ENCODE measurements at regions not wholly inside any gene's neighbourhood (a gene's known extent, or its start where the extent isn't known, plus 50 kb on each side); places are given as distances from the start of the nearest gene placed in this dataset.
A peak's percentile ranks its signal among the peaks of the same experiment; 100 is the strongest.

DNA sequence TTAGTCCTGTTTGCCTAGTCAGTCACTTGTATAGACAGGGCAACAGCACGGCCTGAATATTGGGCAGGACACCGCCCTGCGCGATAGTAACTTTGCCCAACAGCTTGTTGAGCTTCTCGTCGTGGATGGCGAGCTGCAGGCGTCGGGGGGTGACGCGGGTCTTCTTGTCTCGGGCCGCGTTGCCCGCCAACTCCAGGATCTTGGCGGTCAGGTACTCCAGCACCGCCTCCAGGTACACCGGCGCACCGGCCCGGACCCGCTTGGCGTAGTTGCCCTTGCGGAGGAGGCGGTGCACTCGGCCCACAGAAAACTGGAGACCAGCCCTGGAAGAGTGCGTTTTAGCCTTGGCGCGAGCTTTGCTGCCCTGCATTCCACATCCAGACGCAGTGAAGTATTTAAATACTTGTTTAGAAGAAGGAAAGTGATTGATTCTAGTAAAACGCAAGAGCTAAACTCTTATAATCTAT lies 92.8 kb upstream of the BTN3A2 start:
- Histone ChIP-seq H4K20me1 (ENCODE audit: insufficient read depth) (no peaks in the 10 kb centered on the region), H3K9me2 (ENCODE audit: insufficient read depth) (no peaks in the 10 kb centered on the region), H3K36me3 (ENCODE audit: low read depth) (no peaks in the 10 kb centered on the region), H3K4me1 (replicated peaks; ENCODE audit: insufficient read depth) (peaks cover 24% of the 10 kb centered on the region), H3F3A (ENCODE audit: insufficient read depth, low read depth) (peaks cover 22% of the 10 kb centered on the region), H3K4me2 (peak overlapping the region; percentile 77), H3K27ac (peak overlapping the region; percentile 62), H3K4me3 (peak overlapping the region; percentile 73), H3K9me3 (ENCODE audit: insufficient read depth, low read depth) (no peaks in the 10 kb centered on the region), H3K79me2 (ENCODE audit: low read depth) (peaks cover 22% of the 10 kb centered on the region), H3K27me3 (ENCODE audit: insufficient read depth, low read depth) (no peaks in the 10 kb centered on the region), H2AFZ (peak overlapping the region; percentile 79)
- ChIA-PET POLR2A (ENCODE audit: unreplicated experiment) (interaction anchor here (0.5 to 4.4 kb wide), 14 partner anchors 14 to 1236 kb away, joined by 3 to 134 read pairs (median 6); a partner anchor contains a TSS), CTCF (interaction anchor here (0.9 kb wide), 1 partner anchor 324 kb away, joined by 4 read pairs; no protein-coding TSS in a partner anchor)
- TF ChIP-seq, protein P1, sequence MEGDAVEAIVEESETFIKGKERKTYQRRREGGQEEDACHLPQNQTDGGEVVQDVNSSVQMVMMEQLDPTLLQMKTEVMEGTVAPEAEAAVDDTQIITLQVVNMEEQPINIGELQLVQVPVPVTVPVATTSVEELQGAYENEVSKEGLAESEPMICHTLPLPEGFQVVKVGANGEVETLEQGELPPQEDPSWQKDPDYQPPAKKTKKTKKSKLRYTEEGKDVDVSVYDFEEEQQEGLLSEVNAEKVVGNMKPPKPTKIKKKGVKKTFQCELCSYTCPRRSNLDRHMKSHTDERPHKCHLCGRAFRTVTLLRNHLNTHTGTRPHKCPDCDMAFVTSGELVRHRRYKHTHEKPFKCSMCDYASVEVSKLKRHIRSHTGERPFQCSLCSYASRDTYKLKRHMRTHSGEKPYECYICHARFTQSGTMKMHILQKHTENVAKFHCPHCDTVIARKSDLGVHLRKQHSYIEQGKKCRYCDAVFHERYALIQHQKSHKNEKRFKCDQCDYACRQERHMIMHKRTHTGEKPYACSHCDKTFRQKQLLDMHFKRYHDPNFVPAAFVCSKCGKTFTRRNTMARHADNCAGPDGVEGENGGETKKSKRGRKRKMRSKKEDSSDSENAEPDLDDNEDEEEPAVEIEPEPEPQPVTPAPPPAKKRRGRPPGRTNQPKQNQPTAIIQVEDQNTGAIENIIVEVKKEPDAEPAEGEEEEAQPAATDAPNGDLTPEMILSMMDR (conservative IDR thresholded peaks at IDR 0.05), result no peak
- peak in 1 of 2 experiments; percentile 60 for DNase-seq
- intact Hi-C loops (cut with micrococcal nuclease; ENCODE audit: unreplicated experiment), result loop anchor here (1.0 to 5.0 kb wide), 2 partner anchors 56 to 170 kb away; a partner anchor contains a TSS
- no TSS peak for BruUV-seq (replicated peaks)

DNA sequence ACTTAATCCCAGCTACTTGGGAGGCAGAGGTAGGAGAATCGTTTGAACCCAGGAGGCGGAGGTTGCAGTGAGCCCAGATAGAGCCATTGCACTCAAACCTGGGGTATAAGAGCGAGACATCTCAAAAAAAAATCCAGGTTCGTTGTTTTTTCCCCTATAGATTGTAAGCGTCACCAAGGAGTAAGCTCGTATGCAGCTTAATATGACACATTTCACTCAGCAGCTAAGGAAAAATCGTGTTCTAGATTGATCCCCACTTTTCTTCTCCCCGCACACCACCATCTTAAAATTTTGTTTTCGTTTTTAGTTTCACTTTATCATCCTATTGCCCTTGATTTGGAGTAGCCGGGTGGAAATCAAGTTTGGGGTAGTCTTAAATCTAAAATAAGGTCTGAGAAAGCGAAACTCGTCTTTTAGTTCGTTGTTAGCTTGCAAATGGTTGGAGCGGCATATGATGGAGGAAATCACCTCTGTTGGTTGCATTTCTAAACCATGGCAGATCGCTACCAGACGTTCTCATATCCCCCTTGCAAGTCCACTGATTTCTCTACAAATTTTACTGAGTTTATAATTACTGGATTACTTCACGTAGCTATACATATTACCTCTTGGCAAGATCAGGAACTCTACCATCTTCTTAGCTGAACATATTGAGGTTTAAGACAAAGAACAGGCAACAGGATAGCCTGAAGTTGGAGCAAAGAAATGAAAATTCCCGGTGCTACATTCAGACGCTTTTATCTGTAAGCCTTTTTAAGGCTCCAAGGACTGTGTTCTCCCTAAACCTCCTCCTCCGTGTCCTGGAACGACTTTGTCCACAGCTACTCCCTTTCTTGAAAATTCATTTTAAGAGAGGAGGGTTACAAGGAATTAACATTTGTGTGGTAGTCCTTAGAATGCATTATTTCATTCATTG lies 91.1 kb upstream of the BTN3A2 start:
- Histone ChIP-seq H3K27ac (peak overlapping the region; percentile 88), H3K4me1 (replicated peaks; ENCODE audit: insufficient read depth) (peaks cover 21% of the 10 kb centered on the region), H4K20me1 (ENCODE audit: insufficient read depth) (no peaks in the 10 kb centered on the region), H3K36me3 (ENCODE audit: low read depth) (no peaks in the 10 kb centered on the region), H3K4me2 (peak overlapping the region; percentile 75), H3K9me2 (ENCODE audit: insufficient read depth) (no peaks in the 10 kb centered on the region), H3K9me3 (ENCODE audit: insufficient read depth, low read depth) (no peaks in the 10 kb centered on the region), H2AFZ (peak overlapping the region; percentile 74), H3F3A (ENCODE audit: insufficient read depth, low read depth) (peaks cover 17% of the 10 kb centered on the region), H3K27me3 (ENCODE audit: insufficient read depth, low read depth) (no peaks in the 10 kb centered on the region), H3K79me2 (ENCODE audit: low read depth) (peaks cover 21% of the 10 kb centered on the region), H3K4me3 (peak overlapping the region; percentile 59)
- intact Hi-C loops (cut with micrococcal nuclease; ENCODE audit: unreplicated experiment), result loop anchor here (1.0 to 5.0 kb wide), 2 partner anchors 11 to 172 kb away; a partner anchor contains a TSS
- no peak for DNase-seq
- TF ChIP-seq EZH2 (IDR thresholded peaks at IDR 0.05; ENCODE audit: low read depth), result no peak
- TF ChIP-seq, protein P1 (conservative IDR thresholded peaks at IDR 0.05), result no peak
- BruUV-seq (replicated peaks), result no TSS peak
- POLR2A ChIA-PET (ENCODE audit: unreplicated experiment), result interaction anchor here (0.6 to 4.4 kb wide), 6 partner anchors 12 to 876 kb away, joined by 3 to 134 read pairs (median 5); a partner anchor contains a TSS
- CTCF ChIA-PET, result interaction anchor here (0.6 kb wide), 2 partner anchors 96 to 1271 kb away, joined by 3 to 4 read pairs; no protein-coding TSS in a partner anchor

DNA sequence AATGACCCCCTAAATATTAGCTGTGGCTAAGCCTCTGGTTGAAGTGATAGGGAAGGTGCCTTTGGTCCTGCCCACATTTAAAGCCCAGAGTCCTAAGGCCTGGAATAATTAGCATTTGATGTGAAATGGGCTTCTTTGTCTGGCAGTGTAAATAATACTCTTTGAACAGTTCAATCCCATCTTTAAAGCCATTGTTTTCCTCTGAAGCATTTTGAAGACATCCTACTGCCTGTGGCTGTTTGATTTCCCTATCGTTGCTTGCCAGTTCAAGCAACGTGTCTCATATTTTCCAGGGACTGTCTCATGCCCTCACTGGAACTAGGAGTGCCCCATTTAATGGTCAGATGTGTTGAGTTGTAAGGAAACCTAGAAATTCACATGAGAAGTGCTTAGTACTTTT lies 89.3 kb upstream of the BTN3A2 start:
- intact Hi-C loops (cut with micrococcal nuclease; ENCODE audit: unreplicated experiment), result no loop called here
- Histone ChIP-seq H3F3A (ENCODE audit: insufficient read depth, low read depth) (peaks cover 6% of the 10 kb centered on the region), H3K36me3 (ENCODE audit: low read depth) (no peaks in the 10 kb centered on the region), H3K4me2 (0 out of 2 replicates have a peak overlapping the region, but pooled peaks have one; percentile 75), H3K4me1 (replicated peaks; ENCODE audit: insufficient read depth) (0 out of 2 replicates have a peak, but pooled peaks cover 11% of the 10 kb centered on the region), H4K20me1 (ENCODE audit: insufficient read depth) (no peaks in the 10 kb centered on the region), H3K4me3 (no peak overlapping the region), H3K9me3 (ENCODE audit: insufficient read depth, low read depth) (no peaks in the 10 kb centered on the region), H2AFZ (no peak overlapping the region), H3K9me2 (ENCODE audit: insufficient read depth) (no peaks in the 10 kb centered on the region), H3K27ac (no peak overlapping the region), H3K27me3 (ENCODE audit: insufficient read depth, low read depth) (no peaks in the 10 kb centered on the region), H3K79me2 (ENCODE audit: low read depth) (peaks cover 4% of the 10 kb centered on the region)
- DNase-seq, result no peak
- TF ChIP-seq EZH2 (IDR thresholded peaks at IDR 0.05; ENCODE audit: low read depth), result no peak
- TF ChIP-seq, protein P1 (conservative IDR thresholded peaks at IDR 0.05), result no peak
- no TSS peak for BruUV-seq (replicated peaks)
- ChIA-PET POLR2A (ENCODE audit: unreplicated experiment) (no interaction called here), CTCF (no interaction called here)
